Stimulated activated CD4-positive, alpha-beta T cell treated with anti-CD3 and anti-CD28 coated beads, TNF-alpha, amount 100 ng/mL, for 48 hours (primary cell): ENCODE measurements at regions not wholly inside any gene's neighbourhood (a gene's known extent, or its start where the extent isn't known, plus 50 kb on each side); places are given as distances from the start of the nearest gene placed in this dataset.

Experiments used
- DNase-seq, 3 donors: peaks; one replicate each; pipeline ENCODE4 v3.0.0-alpha.2; 2020; ENCODE audit warnings: low read depth in 3 of 3

DNA sequence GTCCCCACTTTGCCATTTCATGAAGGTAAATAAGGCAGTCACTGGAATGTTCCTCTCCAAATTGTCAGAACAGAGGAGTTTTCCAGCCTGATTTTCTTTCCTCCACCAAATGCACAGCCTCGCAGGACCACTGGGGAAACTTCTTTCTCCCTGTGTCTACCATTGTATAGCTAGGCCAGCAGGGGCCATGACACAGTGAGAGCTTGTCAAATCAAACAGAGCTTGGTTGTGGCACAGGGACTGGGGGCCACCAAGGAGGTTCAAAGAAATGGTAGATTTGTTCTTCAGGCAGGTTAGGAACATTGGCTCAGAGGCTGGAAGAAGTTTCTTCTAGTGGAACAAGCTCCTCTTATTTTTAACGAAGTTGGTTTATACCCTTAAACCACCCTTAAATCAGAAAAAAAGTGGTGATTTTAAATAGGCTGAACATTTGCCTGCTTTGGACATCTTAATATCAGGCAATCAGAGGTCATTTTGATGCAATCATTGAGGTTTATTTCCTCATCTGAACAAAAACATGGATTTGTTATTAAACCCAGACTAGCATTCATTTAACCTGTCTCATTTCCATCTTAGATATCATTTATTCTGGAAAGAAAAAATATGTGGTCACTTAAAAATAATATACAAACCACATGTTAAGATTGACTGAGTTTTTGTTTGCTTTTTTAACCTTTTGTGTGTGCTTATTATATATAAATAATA lies 105.6 kb downstream of the GTPBP8 start:
- no peak for DNase-seq

DNA sequence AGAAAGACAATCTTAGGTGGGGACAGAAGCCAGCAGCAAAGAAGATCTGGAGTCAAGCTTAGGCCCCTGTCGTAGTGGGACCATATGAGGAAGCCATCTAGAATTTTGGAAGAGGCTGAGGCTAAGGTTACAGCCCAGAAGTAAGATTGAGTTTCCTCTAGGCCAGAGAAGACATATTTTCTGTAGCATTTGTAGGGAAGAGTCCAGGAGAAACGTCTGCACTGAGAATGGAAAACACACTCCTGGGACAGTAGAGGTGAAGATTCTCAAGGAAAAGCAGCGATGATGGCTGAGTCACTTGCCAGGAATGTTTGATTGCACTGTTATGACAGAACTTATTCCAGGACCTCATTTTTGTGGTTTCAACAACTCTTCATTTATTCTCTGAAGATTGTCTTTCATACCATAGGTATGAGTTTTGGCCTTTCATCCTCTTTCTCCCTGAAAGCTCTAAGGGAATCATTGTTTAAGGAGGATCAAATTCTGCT lies 107.2 kb downstream of the GTPBP8 start:
- no peak for DNase-seq

DNA sequence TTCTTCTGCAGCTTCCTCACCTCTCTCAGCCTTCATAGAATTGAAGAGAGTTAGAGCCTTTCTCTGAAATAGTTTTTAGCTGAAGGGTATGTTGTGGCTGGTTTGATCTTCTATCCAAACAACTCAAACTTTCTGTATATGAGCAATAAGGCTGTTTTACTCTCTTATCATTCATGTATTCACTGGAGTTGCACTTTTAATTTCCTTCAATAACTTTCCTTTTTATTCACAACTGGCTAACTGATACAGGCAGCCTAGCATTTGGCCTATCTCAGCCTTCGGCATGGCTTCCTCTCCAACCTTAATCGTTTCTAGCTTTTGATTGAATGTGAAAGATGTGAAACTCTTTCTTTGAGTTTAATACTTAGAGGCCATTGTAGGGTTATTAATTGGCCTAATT lies 109.3 kb downstream of the GTPBP8 start:
- no peak for DNase-seq

DNA sequence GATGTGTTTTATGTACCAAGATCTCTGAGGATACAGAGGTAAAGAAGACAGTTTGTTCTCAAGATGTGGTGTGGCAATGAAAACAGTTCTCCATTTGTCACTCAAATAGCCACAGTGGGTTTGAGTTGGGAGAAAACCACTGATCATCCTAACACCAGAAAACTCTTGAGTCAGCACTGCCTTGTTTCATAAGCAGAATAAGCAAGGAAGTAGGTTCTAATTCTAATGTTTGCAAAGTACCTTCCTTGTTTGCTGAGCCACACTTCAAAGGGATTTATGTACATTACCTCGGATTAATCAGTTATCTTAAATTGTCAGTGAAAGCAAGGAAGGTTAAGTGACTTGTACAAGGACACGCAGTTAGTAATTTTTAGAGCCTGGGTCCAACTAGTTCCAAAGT lies 107.8 kb upstream of the BOC start:
- DNase-seq: no peak

DNA sequence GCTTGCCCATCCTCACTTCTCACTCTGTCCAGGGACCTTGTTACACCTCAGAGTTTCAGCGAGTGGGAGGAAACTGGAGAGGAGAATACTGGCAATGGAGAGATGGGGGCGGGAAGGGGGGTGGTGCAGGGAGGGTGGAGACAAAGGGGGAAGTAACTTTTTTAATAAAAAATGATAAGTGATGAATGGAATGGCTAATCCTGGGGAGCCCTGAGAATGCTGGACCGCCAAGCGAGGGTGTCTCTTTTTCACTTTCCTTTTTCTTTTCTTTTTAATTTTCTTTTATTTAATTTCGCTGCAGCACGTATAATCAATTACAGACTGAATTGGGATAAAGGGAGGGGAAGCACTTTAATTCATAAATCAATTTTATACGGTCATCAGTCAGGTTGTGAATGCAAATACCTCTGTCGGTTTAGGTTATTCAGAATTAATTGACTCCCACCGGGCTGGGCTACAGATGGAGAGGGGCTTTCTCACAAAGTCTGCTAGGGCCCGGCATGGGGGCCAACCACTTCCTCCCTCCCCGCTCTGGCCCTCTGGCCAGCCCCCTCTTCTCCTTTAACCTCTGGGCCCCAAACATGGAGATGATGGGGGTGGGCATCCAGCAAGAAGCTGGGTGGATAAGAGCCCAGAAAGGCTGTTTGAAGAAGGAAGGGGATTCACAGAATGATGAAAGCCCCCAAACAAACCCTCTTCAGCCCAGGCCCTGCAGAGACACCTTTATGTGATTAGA lies 106.8 kb upstream of the BOC start:
- DNase-seq: no peak

DNA sequence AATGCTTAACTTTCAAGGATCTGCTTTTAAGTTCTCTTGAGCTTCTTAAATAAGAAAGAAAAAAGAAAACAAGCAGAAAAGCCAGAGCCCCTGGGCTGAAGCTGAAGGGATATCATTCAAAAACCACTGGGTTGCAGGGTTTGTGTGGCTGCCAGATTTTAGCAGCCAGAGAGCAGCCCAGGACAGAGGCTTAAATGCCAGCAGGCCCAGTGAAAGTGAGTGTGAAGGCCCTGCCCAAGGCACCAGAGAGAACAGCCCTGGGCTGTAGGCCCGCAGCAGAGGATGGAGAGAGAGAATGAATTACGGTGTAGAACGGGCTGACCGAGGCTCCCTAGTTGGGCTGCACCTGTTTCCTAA lies 106.3 kb upstream of the BOC start:
- DNase-seq: no peak

DNA sequence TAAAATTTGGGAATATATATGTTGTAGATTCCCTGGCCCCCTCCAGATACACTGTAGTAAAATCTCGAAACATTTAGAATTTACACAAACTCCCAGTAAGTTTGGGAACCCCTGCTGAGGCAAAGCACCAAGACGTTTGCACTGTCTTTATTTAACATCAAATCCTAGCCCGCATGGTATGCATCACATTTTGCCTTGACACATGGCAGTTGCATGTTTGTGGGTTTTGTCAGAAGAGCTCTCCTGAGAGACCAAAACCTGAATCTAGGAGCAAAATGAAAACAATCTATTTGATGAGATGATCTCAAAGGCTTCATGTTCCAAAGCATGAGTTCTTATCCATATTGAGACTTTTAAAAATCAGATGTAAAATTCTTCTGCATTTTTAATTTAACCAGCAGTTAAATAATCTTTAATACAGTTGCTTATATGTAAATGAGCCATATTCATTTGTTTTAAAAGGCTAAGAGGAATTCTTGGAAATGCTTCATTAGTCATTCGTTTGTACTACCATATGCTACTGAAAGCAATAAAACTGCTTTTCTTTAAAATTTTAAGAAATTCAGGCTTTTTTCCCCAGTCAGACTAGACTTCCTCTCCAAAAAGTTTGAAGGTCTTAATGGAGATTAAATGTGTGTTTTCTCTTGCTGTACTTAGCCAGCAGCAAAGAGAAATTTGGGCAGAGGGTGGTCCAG lies 105.2 kb upstream of the BOC start:
- DNase-seq: no peak

DNA sequence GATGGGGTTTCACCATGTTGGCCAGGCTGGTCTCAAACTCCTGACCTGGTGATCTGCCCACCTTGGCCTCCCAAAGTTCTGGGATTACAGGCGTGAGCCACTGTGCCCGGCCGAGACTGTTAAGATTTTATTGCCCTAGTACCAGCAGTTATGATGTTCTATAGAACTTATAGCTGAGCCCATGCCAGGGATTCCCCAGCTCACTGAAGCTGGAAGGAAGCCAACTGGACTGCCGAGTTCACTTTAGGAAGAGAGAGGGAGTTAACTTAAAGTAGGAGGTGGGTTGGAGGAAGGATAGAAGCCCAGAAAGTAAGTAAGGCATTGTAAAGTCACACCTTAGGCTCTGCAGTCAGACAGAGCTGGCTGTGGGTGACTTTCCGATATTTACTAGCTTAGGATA lies 101.1 kb upstream of the BOC start:
- DNase-seq: no peak

DNA sequence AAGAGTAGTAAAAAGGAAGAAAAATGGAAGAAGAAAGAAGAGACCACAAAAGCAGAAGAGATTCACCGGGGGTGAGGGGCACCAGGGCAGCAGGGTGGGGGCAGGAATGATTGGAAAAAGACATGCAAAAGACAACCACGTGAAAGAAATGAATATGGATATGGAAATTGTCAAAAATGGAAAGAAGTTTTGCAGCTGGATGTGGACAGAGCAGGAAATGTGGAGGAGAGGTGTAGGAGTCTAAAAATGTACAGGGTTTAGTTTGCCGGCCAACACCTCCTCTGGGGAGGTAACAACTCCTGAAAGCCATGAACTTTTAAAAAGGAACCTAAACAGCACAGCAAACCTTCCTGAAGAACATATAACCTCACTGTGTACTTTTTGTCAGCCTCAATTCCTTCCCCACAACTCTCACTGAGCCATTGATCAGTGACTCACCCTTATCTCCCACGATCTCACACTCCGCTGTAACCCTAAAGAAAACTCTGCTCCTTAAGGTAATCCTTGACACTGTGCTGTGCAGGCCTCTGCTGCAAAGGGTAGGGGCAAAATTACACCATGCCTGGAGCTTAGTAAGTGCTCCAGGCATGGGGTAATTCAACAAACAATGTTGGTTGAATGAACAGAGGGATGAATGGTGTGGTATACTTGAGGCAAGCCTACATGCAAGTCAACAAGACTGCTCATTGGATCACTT lies 100.2 kb upstream of the BOC start:
- DNase-seq: peak in 2 of 3 donors; percentile 6 to 10

DNA sequence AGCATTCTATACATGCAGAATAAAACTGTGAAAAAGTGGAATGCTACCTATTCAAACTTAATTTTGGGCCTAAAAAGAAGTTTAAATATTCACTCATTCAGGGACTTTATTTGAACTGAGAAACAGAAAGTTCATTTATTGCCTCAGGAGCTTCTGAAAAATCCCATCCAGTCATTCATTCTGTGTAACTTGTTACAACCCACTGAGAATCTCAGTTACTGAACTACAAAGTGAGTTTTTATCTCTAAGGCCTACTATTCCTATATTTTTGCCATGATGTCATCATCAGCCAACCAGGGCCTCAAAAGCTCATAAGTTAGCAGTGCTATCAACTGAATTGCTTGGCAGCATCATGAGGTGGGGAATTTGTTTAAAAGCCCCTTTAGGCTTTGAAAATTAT lies 98.0 kb upstream of the BOC start:
- DNase-seq: no peak

DNA sequence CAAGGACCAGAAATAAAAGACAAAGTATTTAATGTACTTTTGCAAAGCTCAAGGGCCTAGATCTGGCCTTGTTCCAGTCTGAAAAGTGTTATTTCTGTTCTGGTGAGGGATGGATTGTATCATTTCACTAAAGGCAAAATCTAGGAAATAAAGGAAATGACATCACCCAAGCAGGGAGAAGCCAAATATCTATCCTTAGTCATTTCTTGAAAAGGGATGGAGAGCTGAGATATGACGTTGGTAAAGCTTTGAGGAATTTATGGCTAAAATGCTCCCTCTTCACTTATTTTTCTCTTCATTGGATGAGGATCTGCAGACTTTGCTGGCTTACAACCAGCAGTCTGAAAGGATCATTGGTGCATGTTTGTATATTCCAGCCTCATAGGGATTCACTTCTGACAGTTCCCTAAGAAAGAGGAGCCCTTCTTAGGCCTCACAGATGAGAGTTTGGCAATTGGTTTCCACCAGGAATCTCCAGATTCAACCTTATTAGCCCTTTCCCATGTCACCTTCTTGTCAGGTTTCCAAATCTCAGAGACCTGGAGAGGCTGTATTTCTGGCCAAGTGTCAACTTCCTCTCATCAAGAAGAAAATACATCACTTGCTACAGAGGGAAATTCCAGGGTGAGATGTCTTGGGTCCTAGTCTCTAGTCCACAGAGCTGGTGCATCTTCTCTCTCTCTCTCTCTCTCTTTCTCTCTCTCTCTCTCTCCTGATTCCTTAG lies 93.7 kb upstream of the BOC start:
- DNase-seq: no peak

DNA sequence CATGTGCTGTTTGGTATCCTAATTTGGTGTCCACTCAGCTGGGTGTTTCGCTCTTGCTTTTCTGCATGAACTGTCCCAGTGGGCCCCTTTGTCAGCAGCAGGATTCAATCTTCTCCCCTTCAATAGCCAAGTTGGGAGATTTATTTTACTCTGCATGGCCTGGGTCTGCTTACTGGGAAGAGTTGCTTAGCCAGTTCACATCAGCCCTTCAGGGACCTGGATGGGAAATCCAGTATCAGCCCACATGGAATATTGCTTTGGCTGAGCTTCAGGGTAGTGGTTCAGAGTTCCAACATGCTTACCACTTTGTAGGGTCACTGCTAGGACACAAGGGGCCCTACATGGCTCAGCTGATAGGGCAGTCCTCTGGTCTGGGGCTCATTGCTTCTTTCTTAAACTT lies 93.0 kb upstream of the BOC start:
- no peak for DNase-seq

DNA sequence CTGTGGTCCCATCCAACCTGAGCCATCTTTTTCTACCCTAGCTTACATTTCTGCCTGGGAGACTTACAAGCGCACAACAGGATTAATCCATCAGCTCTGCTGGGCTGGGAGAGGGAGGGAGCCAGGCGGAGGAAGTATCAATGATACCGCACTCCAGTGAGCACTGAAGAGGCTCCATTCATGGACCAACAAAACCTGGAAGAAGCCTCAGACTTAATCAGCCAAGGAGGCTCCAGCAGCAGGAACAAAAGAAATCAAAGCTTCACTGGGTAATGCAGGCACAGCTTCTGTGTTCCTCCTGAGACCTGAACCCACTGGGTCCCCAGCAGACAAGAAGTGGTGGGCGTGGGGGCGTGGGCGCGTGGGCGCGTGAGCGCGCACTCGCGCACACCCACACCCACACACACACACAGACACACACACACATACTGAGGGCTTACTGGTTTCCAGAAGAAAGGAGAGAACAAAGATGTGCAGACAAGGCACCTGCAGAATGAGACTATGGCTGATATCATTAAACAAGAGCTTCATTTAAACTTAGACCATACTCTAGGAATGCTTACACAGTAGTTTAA lies 87.0 kb upstream of the BOC start:
- DNase-seq: no peak

DNA sequence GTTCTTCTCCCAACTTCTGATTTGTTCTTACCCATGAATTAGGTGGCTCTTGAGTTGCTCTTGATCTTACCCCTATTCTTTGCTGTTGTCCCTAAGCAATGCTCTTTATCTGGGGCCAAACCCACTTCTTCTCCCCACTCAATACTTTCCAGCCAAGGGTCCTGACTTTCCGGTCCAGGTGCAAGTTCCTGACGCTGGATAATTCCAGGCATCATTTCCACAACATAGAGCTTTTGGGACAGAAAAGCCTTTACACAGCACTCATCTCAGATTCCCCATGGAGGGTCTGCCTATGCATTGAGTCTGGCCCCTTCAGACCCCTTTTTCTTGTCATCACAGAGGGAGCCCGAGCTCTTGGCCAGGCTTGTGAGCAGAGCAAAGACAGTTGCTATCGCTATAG lies 85.4 kb upstream of the BOC start:
- no peak for DNase-seq

DNA sequence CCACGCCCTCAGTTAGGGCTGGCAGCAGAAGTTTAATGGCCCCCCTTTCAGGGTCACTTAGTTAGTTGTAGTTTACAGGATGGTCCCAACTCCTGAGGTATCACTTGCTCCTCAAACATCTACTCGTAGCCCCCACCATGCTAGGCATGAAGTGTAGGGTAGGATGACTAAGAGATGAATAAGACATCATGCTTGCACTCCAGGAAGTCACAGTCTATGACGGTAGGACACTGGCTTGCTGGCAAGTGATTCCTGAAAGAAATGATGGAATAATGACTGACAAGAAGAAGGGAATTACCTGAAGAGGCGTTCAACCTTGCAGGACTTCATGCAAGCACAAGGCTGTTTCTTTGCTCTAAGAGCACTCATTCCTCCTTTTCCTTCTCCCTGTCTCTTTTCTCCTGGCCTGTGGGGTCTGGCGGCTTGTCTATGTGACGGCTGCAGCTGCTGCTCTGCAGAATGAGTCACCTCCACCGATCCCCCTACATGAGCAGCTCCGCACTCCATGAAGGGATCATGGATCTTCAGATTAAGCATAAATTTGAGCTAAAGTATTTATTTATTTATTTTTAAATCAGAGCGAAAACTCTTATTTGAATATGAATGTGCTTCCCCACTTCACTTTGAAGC lies 82.9 kb upstream of the BOC start:
- no peak for DNase-seq

DNA sequence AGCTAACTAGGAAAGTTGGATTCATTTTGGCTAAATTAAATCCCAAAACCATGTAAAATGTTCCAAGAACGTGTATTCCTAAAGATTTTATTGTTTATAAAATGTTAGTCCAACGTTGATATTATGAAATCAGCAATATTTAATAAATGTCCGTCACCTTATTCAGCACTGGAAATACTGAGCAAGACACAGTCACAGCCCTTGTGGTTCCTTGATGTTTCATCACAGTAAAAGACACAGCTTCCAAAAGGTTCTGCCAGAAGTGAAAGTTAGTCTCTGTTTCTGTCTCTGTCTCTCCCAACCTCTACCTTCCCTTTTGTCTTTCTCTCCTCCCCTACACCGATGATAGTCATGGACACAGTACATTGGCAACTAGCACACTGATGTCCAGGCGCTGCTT lies 82.2 kb upstream of the BOC start:
- DNase-seq: no peak

DNA sequence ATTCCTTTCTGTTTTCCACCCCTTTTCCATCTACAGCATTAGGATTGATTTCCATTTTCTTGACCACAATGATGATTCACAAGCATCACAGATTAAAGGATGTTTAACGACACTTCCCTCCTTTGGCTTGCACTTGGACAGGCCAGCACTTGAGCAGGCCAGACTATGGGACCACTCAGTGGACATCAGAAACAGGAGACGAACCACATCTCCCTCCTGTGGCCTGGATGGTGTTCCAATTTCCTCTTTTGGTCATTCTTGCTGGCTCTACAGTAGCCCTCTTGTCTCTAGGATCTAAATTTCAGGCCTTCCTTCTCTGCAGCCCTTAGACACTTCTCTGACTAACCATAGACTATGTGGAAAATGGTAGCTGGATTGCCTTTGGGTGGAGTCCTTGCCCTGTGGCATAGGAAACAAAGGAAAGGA lies 78.8 kb upstream of the BOC start:
- DNase-seq: no peak

DNA sequence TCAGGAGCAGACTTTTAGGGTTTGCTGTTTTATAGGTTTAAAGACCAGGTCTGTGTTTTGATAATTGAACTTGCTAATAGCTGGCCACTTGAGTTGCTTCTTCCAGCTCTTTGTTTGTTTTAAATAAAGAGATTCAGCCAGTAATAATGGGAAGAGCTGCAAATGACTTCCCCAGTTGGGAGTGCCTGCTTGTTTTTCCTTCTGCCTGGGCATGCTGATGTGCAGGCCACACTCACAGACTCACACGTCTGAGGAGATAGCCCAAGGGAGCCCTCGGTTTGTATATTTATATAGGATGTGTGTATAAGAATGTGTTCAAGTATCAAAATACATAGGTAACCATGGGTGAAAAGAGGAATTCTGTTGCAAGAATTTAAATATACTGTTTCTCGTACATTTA lies 78.2 kb upstream of the BOC start:
- DNase-seq: no peak

DNA sequence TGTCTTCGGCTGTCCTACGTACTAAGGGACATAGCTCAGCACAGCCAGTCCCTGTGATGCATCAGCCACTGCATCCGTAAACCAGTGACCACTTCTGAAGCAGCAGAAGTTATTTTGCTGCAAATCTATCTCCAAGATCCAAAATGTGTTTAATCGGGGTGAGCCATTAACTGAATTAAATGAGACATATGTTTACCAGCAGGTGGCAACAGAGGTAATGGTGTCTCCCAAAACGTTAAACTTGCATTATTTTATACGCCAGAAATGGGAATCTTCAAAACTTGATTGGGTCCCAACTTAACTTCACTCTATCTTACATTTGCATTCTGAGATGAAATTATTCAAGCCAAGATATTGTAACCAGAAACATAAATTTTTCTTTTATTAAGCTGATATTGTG lies 75.3 kb upstream of the BOC start:
- DNase-seq: no peak

DNA sequence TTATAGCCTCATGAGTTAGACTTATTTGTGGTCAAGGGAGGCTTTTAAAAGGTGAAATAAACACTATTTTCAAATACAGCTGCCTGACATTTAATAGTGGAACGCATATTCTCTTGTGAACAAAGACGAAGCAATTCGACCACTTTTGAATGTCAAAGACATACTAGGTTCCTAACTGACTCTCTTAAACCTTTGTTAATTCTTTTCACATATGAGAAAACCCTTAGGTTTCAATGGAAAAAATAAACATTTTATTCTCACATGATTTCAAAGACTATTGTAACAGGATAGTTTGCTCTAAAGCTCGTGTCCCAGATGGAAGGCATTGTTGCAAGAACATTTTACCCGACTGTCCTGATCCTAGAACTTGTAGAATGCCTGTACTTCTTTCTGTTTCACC lies 74.8 kb upstream of the BOC start:
- DNase-seq: no peak
